ENCODE measurements at regions not wholly inside any gene's neighbourhood (a gene's known extent, or its start where the extent isn't known, plus 50 kb on each side); places are given as distances from the start of the nearest gene placed in this dataset.

- Histone ChIP-seq H3K27me3 (ENCODE audit: insufficient read depth, low read length) (peaks cover 6% of the 10 kb centered on the region; the same call in 1 of the 2 replicates), H3K4me1 (ENCODE audit: control insufficient read depth in 1 of 2, insufficient read depth in 2 of 2, low read length in 2 of 2) (peaks cover 21 to 28% of the 10 kb centered on the region in 2 experiments), H3K9ac (ENCODE audit: low read length) (no peak overlapping the region), H3K9me3 (ENCODE audit: control insufficient read depth in 1 of 2, insufficient read depth in 1 of 2, low read depth in 1 of 2, low read length in 2 of 2) (no peaks in the 10 kb centered on the region), H3K4me2 (ENCODE audit: low read length) (no peak overlapping the region), H3K27ac (ENCODE audit: low read depth, low read length) (no peak overlapping the region), H3K79me2 (ENCODE audit: insufficient read depth, low read length) (no peaks in the 10 kb centered on the region), H4K20me1 (ENCODE audit: insufficient read depth) (no peaks in the 10 kb centered on the region), H3K9me2 (ENCODE audit: insufficient read depth) (no peaks in the 10 kb centered on the region), H3K36me3 (ENCODE audit: control insufficient read depth in 1 of 2, insufficient read depth in 2 of 2, low read length in 2 of 2) (no peaks in the 10 kb centered on the region), H2AFZ (ENCODE audit: low read depth, low read length, poor library complexity, severe bottlenecking) (no peak overlapping the region), H3K4me3 (replicated peaks in 1 of 2; ENCODE audit: low read depth in 1 of 2, low read length in 2 of 2) (no peak overlapping the region)
- DNase-seq (ENCODE audit: low read depth, low spot score) (no peak), ATAC-seq (no peak)
- TF ChIP-seq SP1 (IDR thresholded peaks at IDR 0.05; ENCODE audit: low read depth) (no peak), FOSL1 (IDR thresholded peaks at IDR 0.05; ENCODE audit: low read depth) (no peak), MAX (IDR thresholded peaks at IDR 0.05) (no peak), YY1 (IDR thresholded peaks at IDR 0.05; ENCODE audit: extremely low read depth, insufficient replicate concordance, low read depth, low read length) (no peak), ATF3 (IDR thresholded peaks at IDR 0.05) (no peak), TCF7L2 (IDR thresholded peaks at IDR 0.05; ENCODE audit: borderline replicate concordance, extremely low read depth, insufficient read depth, insufficient read length) (no peak), ZBTB33 (IDR thresholded peaks at IDR 0.05; ENCODE audit: extremely low read depth, insufficient replicate concordance, low read length) (no peak), ZFX (IDR thresholded peaks at IDR 0.05) (no peak), EGR1 (IDR thresholded peaks at IDR 0.05; ENCODE audit: low read depth) (no peak), JUND (IDR thresholded peaks at IDR 0.05) (no peak), SRF (IDR thresholded peaks at IDR 0.05; ENCODE audit: low read depth) (no peak), POLR2AphosphoS5 (IDR thresholded peaks at IDR 0.05; ENCODE audit: low read depth, low read length) (no peak), EZH2phosphoT487 (IDR thresholded peaks at IDR 0.05; ENCODE audit: borderline replicate concordance) (no peak), CBX3 (IDR thresholded peaks at IDR 0.05; ENCODE audit: low read depth) (no peak)
- CTCF ChIA-PET = no interaction called here
- POLR2A ChIA-PET = interaction anchor here (0.8 kb wide), 1 partner anchor 343 kb away, joined by 3 read pairs; no protein-coding TSS in a partner anchor
- BruUV-seq (replicated peaks) = no TSS peak
- RAD21 ChIA-PET (ENCODE audit: low non-redundant PET in 1 of 2, low total read pairs in 2 of 2, uncharacterized antibody in 2 of 2, unreplicated experiment in 2 of 2) = no interaction called here
- intact Hi-C loops (cut with micrococcal nuclease) = no loop called here
Observed at GRCh38 chr1:234954613-234955012, 174.0 kb downstream of the TOMM20 start.
